A673 (cell line): ENCODE measurements at regions not wholly inside any gene's neighbourhood (a gene's known extent, or its start where the extent isn't known, plus 50 kb on each side); places are given as distances from the start of the nearest gene placed in this dataset.

Experiments used
- CTCF ChIP-seq: fragments of 300-800, 200-600 bp; sonication (generic); conservative IDR thresholded peaks from 2 replicates; pipeline ENCODE4 v1.5.1; 2017; ENCODE audit warnings: low read depth, mild to moderate bottlenecking, antibody characterized with exemption, low read length, moderate library complexity, mixed read lengths
- EZH2 ChIP-seq: fragments of 200-600 bp; sonication (generic); IDR thresholded peaks from 2 replicates; pipeline ENCODE4 v1.6.1; 2017; ENCODE audit warnings: borderline replicate concordance, low read depth, mild to moderate bottlenecking, mixed read lengths, antibody characterized with exemption, low read length; ENCODE audit not compliant: poor library complexity, severe bottlenecking

DNA sequence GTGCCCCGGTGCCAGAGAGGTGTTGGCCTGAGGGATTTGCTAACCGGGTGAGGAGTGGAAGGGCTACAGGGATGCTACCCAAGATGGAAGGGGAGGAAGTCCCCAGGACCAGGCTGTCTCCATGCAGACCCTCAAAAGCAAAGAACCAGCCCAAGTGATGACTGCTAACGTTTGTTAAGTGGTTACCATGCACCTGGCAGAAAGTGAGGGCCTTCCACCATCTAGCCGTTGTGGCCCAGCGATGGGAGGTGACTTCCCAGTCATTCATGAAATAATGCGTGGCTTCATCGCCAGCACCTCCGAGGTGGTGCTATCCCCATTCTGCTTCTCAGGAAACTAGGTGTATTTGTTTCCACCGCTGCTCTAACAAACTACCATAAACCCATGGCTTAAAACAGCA is 86.8 kb upstream of the LANCL2 start:
- TF ChIP-seq CTCF (no peak), EZH2 (no peak)
